ENCODE measurements at regions not wholly inside any gene's neighbourhood (a gene's known extent, or its start where the extent isn't known, plus 50 kb on each side); places are given as distances from the start of the nearest gene placed in this dataset.
"Not testable (repeated sequence)": the region's sequence is repeated elsewhere in the genome, so short reads cannot be mapped to it uniquely, and the experiment has no call there.

DNA sequence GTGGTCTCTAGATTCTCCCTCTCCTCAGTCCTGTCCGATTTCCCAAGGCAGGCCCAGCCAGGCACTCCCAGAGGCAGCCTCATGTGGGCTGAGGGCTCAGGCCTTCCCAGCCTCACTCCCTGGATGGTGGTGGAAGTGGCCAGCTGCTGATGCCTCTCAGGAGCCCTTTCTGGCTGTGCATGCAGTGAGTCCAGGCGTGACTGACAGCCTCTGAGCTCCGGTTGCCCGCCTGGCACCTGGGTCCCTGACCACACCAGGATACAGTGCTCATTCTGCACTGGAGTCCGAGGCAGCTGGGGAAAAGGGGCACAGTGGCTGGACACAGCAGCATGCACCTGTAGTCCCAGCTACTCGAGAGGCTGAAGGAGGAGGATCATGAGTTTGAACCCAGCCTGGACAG is 132.6 kb downstream of the CUL2 start:
- TF ChIP-seq, protein P1, sequence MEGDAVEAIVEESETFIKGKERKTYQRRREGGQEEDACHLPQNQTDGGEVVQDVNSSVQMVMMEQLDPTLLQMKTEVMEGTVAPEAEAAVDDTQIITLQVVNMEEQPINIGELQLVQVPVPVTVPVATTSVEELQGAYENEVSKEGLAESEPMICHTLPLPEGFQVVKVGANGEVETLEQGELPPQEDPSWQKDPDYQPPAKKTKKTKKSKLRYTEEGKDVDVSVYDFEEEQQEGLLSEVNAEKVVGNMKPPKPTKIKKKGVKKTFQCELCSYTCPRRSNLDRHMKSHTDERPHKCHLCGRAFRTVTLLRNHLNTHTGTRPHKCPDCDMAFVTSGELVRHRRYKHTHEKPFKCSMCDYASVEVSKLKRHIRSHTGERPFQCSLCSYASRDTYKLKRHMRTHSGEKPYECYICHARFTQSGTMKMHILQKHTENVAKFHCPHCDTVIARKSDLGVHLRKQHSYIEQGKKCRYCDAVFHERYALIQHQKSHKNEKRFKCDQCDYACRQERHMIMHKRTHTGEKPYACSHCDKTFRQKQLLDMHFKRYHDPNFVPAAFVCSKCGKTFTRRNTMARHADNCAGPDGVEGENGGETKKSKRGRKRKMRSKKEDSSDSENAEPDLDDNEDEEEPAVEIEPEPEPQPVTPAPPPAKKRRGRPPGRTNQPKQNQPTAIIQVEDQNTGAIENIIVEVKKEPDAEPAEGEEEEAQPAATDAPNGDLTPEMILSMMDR (IDR thresholded peaks at IDR 0.05), result no peak
- no peak overlapping the region for H3K4me3 ChIP-seq
- H3K9me3 ChIP-seq, result no peaks in the 10 kb centered on the region
- H3K4me1 ChIP-seq, result no peaks in the 10 kb centered on the region
- no peaks in the 10 kb centered on the region for H3K36me3 ChIP-seq
- no peak overlapping the region for H3K27ac ChIP-seq
- no peak for DNase-seq (ENCODE audit: low spot score)
- H3K27me3 ChIP-seq, result no peaks in the 10 kb centered on the region

DNA sequence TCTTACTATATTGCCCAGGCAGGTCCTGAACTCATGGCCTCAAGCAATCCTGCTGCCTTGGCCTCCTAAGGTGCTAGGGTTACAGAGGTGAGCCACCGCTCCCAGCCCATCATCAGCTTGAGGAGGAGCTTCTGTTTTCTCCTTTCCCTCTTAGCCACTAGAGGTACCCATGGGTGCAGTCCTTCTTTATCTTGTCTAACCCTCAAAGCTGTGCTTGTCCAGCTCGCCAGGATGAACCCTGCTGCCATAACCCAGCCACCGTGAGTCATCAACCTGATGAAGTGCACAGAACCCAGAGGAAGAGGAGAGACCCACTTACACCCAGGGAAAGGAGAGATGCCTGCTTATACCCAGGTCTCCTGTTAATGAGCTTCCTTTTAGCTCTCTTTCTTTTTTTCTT is 133.4 kb downstream of the CUL2 start:
- DNase-seq (ENCODE audit: low spot score), result no peak
- Histone ChIP-seq H3K9me3 (no peaks in the 10 kb centered on the region), H3K4me1 (no peaks in the 10 kb centered on the region), H3K36me3 (no peaks in the 10 kb centered on the region), H3K27me3 (no peaks in the 10 kb centered on the region), H3K27ac (no peak overlapping the region), H3K4me3 (no peak overlapping the region)
- TF ChIP-seq, protein P1 (IDR thresholded peaks at IDR 0.05), result no peak

DNA sequence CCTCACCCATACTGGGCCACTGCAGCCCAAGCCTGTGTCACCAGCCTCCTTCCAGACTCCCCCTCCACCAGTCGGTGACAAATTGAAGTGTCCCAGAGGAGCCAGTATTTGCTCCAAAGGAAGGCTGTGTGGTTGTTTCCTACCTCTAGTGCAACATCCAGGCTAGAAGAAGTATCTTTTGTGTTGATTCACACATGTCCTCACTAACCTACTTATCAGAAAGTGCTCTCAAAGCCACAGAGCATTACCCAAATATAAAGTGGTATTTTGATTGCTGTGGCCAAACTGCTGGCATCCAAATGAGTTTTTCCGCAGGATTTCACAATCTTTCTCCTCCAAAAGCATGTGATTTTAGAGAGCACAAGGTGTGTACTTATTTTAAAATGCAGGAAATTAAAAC is 134.8 kb downstream of the CUL2 start:
- TF ChIP-seq, protein P1 (IDR thresholded peaks at IDR 0.05), result no peak
- no peak overlapping the region for H3K4me3 ChIP-seq
- H3K36me3 ChIP-seq, result no peaks in the 10 kb centered on the region
- no peaks in the 10 kb centered on the region for H3K27me3 ChIP-seq
- H3K27ac ChIP-seq, result no peak overlapping the region
- no peaks in the 10 kb centered on the region for H3K4me1 ChIP-seq
- H3K9me3 ChIP-seq, result no peaks in the 10 kb centered on the region
- no peak for DNase-seq (ENCODE audit: low spot score)

DNA sequence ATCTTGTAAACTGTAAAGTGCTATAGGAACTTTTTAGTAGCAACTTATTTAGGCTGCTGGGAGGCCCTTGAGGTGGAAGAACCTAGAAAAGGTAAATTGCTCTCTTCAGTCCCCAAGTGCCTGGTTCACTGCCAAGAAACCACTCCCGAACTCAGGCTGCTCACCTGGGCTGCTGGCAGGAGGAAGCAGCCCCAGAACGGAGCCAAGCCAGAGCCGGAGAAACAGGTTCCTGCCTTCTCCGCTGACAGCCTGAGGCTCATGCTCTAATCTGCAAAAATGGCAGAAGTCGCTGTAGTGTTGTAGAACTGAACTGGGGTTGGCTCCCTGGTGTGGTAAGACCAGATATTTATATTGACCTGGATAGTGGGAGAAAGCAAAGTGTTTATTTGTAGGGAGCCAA is 136.0 kb downstream of the CUL2 start:
- TF ChIP-seq, protein P1 (IDR thresholded peaks at IDR 0.05), result no peak
- H3K36me3 ChIP-seq, result no peaks in the 10 kb centered on the region
- H3K4me1 ChIP-seq, result no peaks in the 10 kb centered on the region
- no peaks in the 10 kb centered on the region for H3K9me3 ChIP-seq
- no peak overlapping the region for H3K4me3 ChIP-seq
- no peaks in the 10 kb centered on the region for H3K27me3 ChIP-seq
- DNase-seq (ENCODE audit: low spot score), result no peak
- H3K27ac ChIP-seq, result no peak overlapping the region

DNA sequence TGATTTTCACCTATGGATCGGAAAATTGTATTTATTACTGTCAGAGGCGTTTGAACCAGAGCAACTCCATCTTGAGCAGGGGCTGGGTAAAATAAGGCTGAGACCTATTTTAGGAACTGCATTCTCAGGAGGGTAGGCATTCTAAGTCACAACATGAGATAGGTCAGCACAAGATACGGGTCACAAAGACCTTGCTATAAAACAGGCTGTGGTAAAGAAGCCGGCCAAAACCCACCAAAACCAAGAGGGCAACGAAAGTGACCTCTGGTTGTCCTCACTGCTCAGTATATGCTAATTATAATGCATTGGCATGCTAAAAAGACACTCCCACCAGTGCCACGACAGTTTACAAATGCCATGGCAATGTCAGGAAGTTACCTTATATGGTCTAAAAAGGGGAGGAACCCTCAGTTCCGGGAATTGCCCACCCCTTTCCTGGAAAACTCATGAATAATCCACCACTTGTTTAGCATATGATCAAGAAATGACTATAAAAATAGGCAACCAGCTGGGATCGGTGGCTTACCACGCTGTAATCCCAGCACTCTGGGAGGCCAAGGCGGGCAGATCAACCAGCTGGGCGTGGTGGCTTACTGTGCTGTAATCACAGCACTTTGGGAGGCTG is 136.3 kb upstream of the PARD3 start:
- H3K27me3 ChIP-seq; DNase-seq (ENCODE audit: low spot score); H3K27ac ChIP-seq; H3K4me1 ChIP-seq; H3K4me3 ChIP-seq; H3K36me3 ChIP-seq; H3K9me3 ChIP-seq: not testable (repeated sequence)

DNA sequence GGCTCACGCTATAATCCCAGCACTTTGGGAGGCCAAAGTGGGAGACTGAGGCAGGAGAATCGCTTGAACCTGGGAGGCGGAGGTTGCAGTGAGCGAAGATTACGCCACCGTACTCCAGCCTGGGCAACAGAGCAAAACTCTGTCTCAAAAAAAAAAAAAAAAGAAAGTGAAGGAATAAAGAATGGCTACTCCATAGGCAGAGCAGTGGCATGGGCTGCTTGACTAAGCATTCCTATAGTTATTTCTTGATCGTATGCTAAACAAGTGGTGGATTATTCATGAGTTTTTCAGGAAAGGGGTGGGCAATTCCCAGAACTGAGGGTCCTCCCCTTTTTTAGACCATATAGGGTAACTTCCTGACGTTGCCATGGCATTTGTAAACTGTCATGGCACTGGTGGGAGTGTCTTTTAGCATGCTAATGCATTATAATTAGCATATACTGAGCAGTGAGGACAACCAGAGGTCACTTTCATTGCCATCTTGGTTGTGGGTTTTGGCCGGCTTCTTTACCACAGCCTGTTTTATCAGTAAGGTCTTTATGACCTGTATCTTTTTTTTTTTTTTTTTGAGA is 130.9 kb upstream of the PARD3 start:
- not testable (repeated sequence) for DNase-seq (ENCODE audit: low spot score); H3K9me3 ChIP-seq; H3K36me3 ChIP-seq; H3K27me3 ChIP-seq; H3K27ac ChIP-seq; H3K4me3 ChIP-seq; H3K4me1 ChIP-seq
